ENCODE measurements at regions not wholly inside any gene's neighbourhood (a gene's known extent, or its start where the extent isn't known, plus 50 kb on each side); places are given as distances from the start of the nearest gene placed in this dataset.

DNA sequence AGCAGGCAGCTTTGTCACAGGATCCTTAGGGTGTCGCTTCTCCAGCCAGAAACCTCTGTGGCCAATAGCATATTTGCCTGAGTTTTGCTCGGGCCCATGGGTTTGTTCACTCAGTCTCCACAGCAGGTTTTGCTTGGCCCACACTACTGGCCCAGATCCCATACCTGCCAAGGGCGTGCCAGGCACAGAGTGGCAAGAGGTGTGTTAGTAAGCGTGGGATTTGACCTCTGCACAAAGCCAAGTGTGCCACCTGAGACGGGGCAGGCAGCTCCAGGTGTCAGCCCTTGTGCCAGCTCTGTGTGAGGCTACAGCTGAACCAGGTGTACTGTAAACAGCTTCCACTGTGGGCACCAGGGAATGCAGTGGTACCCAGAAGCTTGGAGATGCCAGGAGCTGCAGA lies 2003.0 kb downstream of the C4orf33 start:
- TF ChIP-seq POLR2A (IDR thresholded peaks at IDR 0.05; ENCODE audit: low read depth, low read length), result no peak
- DNase-seq (ENCODE audit: insufficient read length, low spot score), result no peak
- no peak for FAIRE-seq

- TF ChIP-seq POLR2A (IDR thresholded peaks at IDR 0.05; ENCODE audit: low read depth, low read length), result no peak
- DNase-seq (ENCODE audit: insufficient read length, low spot score) (no peak), FAIRE-seq (no peak)
Measured at GRCh38 chr4:131113273-131113672, 2017.3 kb downstream of the C4orf33 start.

DNA sequence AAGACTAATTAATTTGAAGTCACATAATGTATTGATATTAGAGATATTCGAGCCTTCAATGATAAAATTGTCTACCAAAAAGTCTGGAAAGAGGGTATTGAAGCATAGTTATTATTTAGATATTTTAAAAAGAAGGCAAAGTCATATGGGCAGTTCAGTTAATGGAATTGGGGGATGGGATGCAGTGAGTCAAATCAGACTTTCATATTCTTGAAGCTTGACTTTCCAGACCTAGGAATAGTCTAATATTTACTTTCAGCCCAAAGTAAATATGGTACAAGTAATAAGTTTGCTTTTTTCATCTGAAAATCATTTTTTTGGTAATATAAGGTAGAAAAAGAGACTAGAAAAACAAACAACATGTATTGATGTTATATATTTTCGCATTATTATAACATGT lies 2017.8 kb downstream of the C4orf33 start:
- FAIRE-seq (no peak), DNase-seq (ENCODE audit: insufficient read length, low spot score) (no peak)
- no peak for TF ChIP-seq POLR2A (IDR thresholded peaks at IDR 0.05; ENCODE audit: low read depth, low read length)

DNA sequence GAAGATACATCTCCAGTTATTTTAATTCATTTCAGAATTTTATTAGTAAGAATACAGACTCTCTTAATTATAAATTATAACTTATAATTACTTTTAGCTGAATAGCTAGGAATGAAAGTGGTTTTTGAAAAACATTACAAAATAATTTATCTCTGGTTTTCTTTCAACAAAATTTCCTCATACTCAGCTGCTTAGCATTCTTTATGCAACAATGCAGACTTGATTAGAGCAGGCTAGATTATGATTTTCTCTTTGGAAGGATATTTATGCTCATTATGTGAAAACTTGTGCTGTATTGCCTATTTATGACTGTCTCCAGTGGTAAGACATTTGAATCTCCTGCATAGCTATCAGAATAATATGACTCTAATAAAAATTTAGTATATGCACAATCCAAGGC lies 2023.7 kb downstream of the C4orf33 start:
- TF ChIP-seq POLR2A (IDR thresholded peaks at IDR 0.05; ENCODE audit: low read depth, low read length), result no peak
- DNase-seq (ENCODE audit: insufficient read length, low spot score) (no peak), FAIRE-seq (no peak)

- no peak for DNase-seq (ENCODE audit: insufficient read length, low spot score)
- TF ChIP-seq POLR2A (IDR thresholded peaks at IDR 0.05; ENCODE audit: low read depth, low read length), result no peak
- no peak for FAIRE-seq
Measured at GRCh38 chr4:131137196-131137595, 2011.9 kb upstream of the PCDH10 start.

GRCh38 chr4:131159261-131159660 lies 1989.8 kb upstream of the PCDH10 start:
- DNase-seq (ENCODE audit: insufficient read length, low spot score), result no peak
- no peak for FAIRE-seq
- TF ChIP-seq POLR2A (IDR thresholded peaks at IDR 0.05; ENCODE audit: low read depth, low read length), result no peak

- FAIRE-seq, result no peak
- TF ChIP-seq POLR2A (IDR thresholded peaks at IDR 0.05; ENCODE audit: low read depth, low read length), result no peak
Measured at GRCh38 chr4:131192318-131192717, 1956.8 kb upstream of the PCDH10 start.

DNA sequence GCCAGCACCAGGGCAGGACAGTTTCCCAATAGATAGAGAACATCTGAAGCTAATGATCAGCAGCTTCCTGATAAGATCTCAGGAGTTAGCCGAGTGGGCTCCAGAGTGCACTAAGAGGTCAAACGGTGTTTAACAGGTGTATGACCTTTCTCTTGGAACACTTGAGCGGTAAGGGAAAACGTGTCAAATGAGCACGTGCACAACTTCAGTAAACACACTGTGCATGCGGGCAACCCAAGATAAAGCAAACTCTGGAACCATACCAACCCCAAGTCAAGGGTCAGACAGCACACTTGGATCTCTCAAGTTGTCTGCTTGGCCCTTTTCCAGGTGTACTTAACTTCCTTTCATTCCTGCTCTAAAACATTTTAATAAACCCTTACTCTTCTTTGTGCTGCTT lies 1941.5 kb upstream of the PCDH10 start:
- FAIRE-seq, result no peak
- no peak for DNase-seq (ENCODE audit: insufficient read length, low spot score)
- TF ChIP-seq POLR2A (IDR thresholded peaks at IDR 0.05; ENCODE audit: low read depth, low read length), result no peak

More at GRCh38 chr4:131192318-131192717, 1956.8 kb upstream of the PCDH10 start:
- no peak for DNase-seq (ENCODE audit: insufficient read length, low spot score)

GRCh38 chr4:131248314-131248713 lies 1900.8 kb upstream of the PCDH10 start:
- TF ChIP-seq POLR2A (IDR thresholded peaks at IDR 0.05; ENCODE audit: low read depth, low read length), result no peak
- no peak for FAIRE-seq

GRCh38 chr4:131251321-131251720 lies 1897.8 kb upstream of the PCDH10 start:
- FAIRE-seq, result no peak
- DNase-seq (ENCODE audit: insufficient read length, low spot score), result no peak
- no peak for TF ChIP-seq POLR2A (IDR thresholded peaks at IDR 0.05; ENCODE audit: low read depth, low read length)

More at GRCh38 chr4:131248314-131248713, 1900.8 kb upstream of the PCDH10 start:
- no peak for DNase-seq (ENCODE audit: insufficient read length, low spot score)

DNA sequence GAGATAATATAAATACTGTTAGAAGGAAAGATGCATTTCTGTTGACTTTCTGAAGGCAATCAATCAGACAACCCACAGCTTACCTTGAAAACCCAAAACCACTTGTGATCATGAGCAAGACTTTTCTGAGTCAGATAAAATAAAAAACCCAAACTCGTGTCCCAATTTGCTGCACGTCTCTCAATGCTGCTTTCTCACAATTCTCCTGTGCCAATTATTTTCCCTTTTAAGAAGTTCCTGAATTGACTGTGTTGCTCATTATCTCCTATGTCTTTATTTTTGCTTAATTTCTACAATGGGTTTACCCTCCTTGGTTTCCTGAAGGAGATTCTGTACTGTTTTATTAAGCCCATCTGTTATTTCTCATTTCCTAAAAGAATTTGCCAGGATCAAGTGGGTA lies 1891.9 kb upstream of the PCDH10 start:
- no peak for DNase-seq (ENCODE audit: insufficient read length, low spot score)
- no peak for TF ChIP-seq POLR2A (IDR thresholded peaks at IDR 0.05; ENCODE audit: low read depth, low read length)
- no peak for FAIRE-seq

GRCh38 chr4:131258361-131258760 lies 1890.7 kb upstream of the PCDH10 start:
- no peak for DNase-seq (ENCODE audit: insufficient read length, low spot score)
- no peak for TF ChIP-seq POLR2A (IDR thresholded peaks at IDR 0.05; ENCODE audit: low read depth, low read length)
- FAIRE-seq, result no peak

DNA sequence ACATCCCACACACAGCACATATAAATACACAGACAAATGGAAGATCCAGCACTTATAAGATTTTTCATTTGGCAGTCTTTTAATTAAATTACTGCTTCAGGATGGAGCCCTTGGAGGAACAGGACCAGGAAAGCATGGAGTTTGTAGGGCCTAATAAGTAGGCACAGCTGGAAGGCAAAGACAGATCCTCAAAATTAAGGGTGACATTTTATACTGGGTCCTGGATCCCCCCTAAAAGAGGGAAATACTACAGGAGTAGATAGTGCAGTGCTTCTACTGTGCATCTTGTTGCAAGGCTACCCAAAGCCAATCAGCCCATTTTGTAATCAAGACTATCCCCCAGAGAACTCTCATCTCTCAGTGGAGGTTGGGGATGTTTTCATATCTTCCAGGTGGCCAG lies 1860.7 kb upstream of the PCDH10 start:
- no peak for TF ChIP-seq POLR2A (IDR thresholded peaks at IDR 0.05; ENCODE audit: low read depth, low read length)
- DNase-seq (ENCODE audit: insufficient read length, low spot score) (no peak), FAIRE-seq (no peak)

DNA sequence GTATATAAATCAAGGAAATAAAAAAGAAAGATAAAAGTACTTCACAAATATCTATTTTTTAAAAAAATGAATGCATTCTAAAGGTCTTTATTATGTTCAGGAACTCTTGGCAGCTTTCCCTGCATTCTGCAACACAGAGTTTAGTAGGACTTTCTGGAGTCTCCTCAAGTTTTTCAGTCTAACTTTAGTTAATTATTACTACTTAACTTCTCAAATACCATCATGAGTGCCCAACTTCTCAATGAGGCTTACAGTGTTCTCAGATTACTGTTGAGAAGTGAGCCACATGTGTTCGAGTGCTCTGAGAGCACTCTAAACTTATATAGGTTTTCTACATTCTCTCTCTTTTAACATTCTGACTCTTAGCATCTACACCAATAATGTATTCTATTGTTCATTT lies 1852.9 kb upstream of the PCDH10 start:
- DNase-seq (ENCODE audit: insufficient read length, low spot score) (no peak), FAIRE-seq (no peak)
- no peak for TF ChIP-seq POLR2A (IDR thresholded peaks at IDR 0.05; ENCODE audit: low read depth, low read length)

DNA sequence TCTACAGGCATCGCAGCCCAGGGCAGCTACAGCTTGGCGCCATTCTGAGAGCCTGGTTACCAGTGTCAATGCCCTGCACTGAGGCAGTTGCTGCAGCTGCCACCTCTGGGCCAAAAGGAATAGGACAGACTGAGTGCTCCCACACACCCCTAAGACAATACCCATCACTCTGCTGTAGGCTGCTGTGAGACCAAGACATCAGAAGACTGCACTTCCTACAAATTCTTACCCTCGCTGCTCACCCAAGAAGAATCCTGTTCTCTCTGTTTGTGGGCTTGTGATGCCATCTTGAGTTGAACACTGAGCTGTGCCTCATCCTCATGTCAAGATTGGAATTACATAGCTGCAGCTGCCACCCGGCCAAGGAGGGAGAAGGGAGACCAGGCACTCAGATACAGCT lies 1847.0 kb upstream of the PCDH10 start:
- no peak for TF ChIP-seq POLR2A (IDR thresholded peaks at IDR 0.05; ENCODE audit: low read depth, low read length)
- DNase-seq (ENCODE audit: insufficient read length, low spot score), result no peak

DNA sequence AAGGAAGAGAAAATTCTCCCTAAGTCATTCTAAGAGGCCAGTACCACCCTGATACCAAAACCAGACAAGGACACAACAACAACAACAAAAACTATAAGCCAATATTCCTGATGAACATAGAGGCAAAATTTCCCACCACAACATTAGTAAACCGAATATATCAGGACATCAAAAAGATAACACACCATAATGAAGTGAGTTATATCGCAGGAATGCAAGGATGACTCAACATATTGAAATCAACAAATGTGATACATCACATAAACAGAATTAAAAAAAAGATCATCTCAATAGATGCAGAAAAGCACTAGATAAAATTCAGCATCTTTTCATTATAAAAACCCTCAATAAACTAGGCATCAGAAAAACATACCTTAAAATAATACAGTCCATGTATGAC lies 1844.4 kb upstream of the PCDH10 start:
- FAIRE-seq (no peak), DNase-seq (ENCODE audit: insufficient read length, low spot score) (no peak)
- no peak for TF ChIP-seq POLR2A (IDR thresholded peaks at IDR 0.05; ENCODE audit: low read depth, low read length)

More for the DNA sequence above, 1847.0 kb upstream of the PCDH10 start:
- FAIRE-seq, result no peak
